H54 (cell line): ENCODE measurements at regions not wholly inside any gene's neighbourhood (a gene's known extent, or its start where the extent isn't known, plus 50 kb on each side); places are given as distances from the start of the nearest gene placed in this dataset.

Source experiments
- DNase-seq: peaks from one replicate; pipeline ENCODE4 v3.0.0; 2011; ENCODE audit warnings: low spot score, mixed read lengths; ENCODE audit not compliant: insufficient read length
- FAIRE-seq: peaks from 3 replicates; lab custom pipeline; 2011; peaks lifted over from hg19 to GRCh38; lab: Jason Lieb, UNC
- POLR2A ChIP-seq: IDR thresholded peaks from 2 replicates; pipeline ENCODE4 v1.6.1; 2011; ENCODE audit warnings: low read depth, mild to moderate bottlenecking, low read length

GRCh38 chr22:44402196-44403111, 89.7 kb upstream of the SHISAL1 start:
- TF ChIP-seq POLR2A, result no peak
- no peak for FAIRE-seq
- no peak for DNase-seq

GRCh38 chr22:44401783-44402110, 89.0 kb upstream of the SHISAL1 start:
- FAIRE-seq, result no peak
- no peak for TF ChIP-seq POLR2A

GRCh38 chr22:44400763-44401060, 88.0 kb upstream of the SHISAL1 start:
- TF ChIP-seq POLR2A, result no peak
- FAIRE-seq (no peak), DNase-seq (no peak)

More at GRCh38 chr22:44401783-44402110, 89.0 kb upstream of the SHISAL1 start:
- DNase-seq, result no peak

- FAIRE-seq, result no peak
- no peak for TF ChIP-seq POLR2A
- DNase-seq, result no peak
Observed at GRCh38 chr22:44399906-44400762, 87.4 kb upstream of the SHISAL1 start.

- DNase-seq (no peak), FAIRE-seq (no peak)
- TF ChIP-seq POLR2A, result no peak
Observed at GRCh38 chr22:44398856-44399837, 86.4 kb upstream of the SHISAL1 start.

GRCh38 chr22:44396727-44397722, 84.3 kb upstream of the SHISAL1 start:
- no peak for TF ChIP-seq POLR2A
- DNase-seq (no peak), FAIRE-seq (no peak)

- FAIRE-seq (no peak), DNase-seq (no peak)
- TF ChIP-seq POLR2A, result no peak
Observed at GRCh38 chr22:44396021-44396726, 83.4 kb upstream of the SHISAL1 start.

- no peak for DNase-seq
- TF ChIP-seq POLR2A, result no peak
- FAIRE-seq, result no peak
Observed at GRCh38 chr22:44395118-44396005, 82.6 kb upstream of the SHISAL1 start.

GRCh38 chr22:44394246-44395117, 81.7 kb upstream of the SHISAL1 start:
- FAIRE-seq (no peak), DNase-seq (no peak)
- TF ChIP-seq POLR2A, result no peak

- no peak for FAIRE-seq
Observed at GRCh38 chr22:44393066-44393465, 80.3 kb upstream of the SHISAL1 start.

More at GRCh38 chr22:44393066-44393465, 80.3 kb upstream of the SHISAL1 start:
- no peak for TF ChIP-seq POLR2A
- no peak for DNase-seq
